ENCODE measurements at regions not wholly inside any gene's neighbourhood (a gene's known extent, or its start where the extent isn't known, plus 50 kb on each side); places are given as distances from the start of the nearest gene placed in this dataset.

DNA sequence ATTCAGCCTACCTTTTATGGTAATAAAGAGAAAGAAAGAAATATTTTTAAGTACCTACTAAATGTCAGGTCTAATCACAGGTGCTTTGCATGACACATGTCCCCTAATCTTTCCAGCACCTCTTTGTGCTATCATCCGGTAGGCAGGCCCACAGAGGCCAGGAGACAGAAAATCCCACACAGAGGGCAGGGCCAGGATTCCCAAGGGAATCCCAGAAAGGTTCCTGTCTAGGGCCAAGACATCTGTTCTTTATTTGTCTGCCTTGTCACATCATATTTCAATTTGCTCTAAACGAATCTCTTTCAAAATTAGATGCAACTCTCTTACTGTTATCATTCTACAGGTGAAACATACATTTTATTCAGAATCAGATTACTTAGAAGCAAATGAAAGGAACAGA is 676.1 kb upstream of the GYPC start:
- no peak for TF ChIP-seq EZH2 (IDR thresholded peaks at IDR 0.05; ENCODE audit: borderline replicate concordance, insufficient read depth, low read depth, low read length, poor library complexity, severe bottlenecking)
- TF ChIP-seq, protein P1, sequence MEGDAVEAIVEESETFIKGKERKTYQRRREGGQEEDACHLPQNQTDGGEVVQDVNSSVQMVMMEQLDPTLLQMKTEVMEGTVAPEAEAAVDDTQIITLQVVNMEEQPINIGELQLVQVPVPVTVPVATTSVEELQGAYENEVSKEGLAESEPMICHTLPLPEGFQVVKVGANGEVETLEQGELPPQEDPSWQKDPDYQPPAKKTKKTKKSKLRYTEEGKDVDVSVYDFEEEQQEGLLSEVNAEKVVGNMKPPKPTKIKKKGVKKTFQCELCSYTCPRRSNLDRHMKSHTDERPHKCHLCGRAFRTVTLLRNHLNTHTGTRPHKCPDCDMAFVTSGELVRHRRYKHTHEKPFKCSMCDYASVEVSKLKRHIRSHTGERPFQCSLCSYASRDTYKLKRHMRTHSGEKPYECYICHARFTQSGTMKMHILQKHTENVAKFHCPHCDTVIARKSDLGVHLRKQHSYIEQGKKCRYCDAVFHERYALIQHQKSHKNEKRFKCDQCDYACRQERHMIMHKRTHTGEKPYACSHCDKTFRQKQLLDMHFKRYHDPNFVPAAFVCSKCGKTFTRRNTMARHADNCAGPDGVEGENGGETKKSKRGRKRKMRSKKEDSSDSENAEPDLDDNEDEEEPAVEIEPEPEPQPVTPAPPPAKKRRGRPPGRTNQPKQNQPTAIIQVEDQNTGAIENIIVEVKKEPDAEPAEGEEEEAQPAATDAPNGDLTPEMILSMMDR (IDR thresholded peaks at IDR 0.05) = no peak
